Heart right ventricle (tissue), 16 donors: ENCODE measurements at regions not wholly inside any gene's neighbourhood (a gene's known extent, or its start where the extent isn't known, plus 50 kb on each side); places are given as distances from the start of the nearest gene placed in this dataset.
A peak's percentile ranks its signal among the peaks of the same experiment; 100 is the strongest.
"Not testable (repeated sequence)": the region's sequence is repeated elsewhere in the genome, so short reads cannot be mapped to it uniquely, and the experiment has no call there.

Experiments
- ATAC-seq, 8 donors: fragments of 200-7000 bp; cut with Tn5 transposase; one replicate each; pipeline ENCODE4 v1.9.1; 2020; ENCODE audit warnings: mild to moderate bottlenecking in 8 of 8, moderate library complexity in 8 of 8, moderate number of reproducible peaks in 1 of 8
- DNase-seq, 2 donors: peaks; one replicate each; pipeline ENCODE4 v3.0.0-alpha.2; 2020
- H3K27ac ChIP-seq, 10 donors: fragments of 200-600 bp; sonication (generic) in 2 of 10; one replicate each; pipeline versions ENCODE4 v1.5.0 to v1.8.0; 2020 to 2022; ENCODE audit warnings: mild to moderate bottlenecking in 3 of 10
- H3K27me3 ChIP-seq, 7 donors: fragments of 200-600 bp; one replicate each; pipeline ENCODE4 v1.8.0; 2021 to 2022; ENCODE audit warnings: mild to moderate bottlenecking in 2 of 7
- H3K36me3 ChIP-seq, 9 donors: fragments of 200-600 bp; sonication (generic) in 1 of 9; one replicate each; pipeline versions ENCODE4 v1.5.0 to v1.8.0; 2020 to 2022; ENCODE audit warnings: mild to moderate bottlenecking in 2 of 9
- H3K4me1 ChIP-seq, 9 donors: fragments of 200-600 bp; sonication (generic) in 1 of 9; one replicate each; pipeline versions ENCODE4 v1.5.0 to v1.8.0; 2020 to 2022; ENCODE audit warnings: mild to moderate bottlenecking in 4 of 9
- H3K4me3 ChIP-seq, 10 donors: fragments of 200-600 bp; sonication (generic) in 2 of 10; one replicate each; pipeline versions ENCODE4 v1.5.0 to v1.8.0; 2020 to 2022; ENCODE audit warnings: mild to moderate bottlenecking in 7 of 10, moderate library complexity in 2 of 10
- H3K9me3 ChIP-seq, 11 donors: fragments of 200-600 bp in 10 of 11; sonication (generic) in 2 of 11; one replicate each; pipeline versions ENCODE4 v1.5.0 to v1.8.0; 2013 to 2022; ENCODE audit warnings: mild to moderate bottlenecking in 2 of 11, control low read depth in 1 of 11, moderate library complexity in 1 of 11
- WGBS, 2 donors: extraction: QIAGEN DNeasy Blood & Tissue Kit; methylation state at CpG; one replicate each; pipeline ENCODE4 v1.1.7; 2013; ENCODE audit warnings: inconsistent platforms in 1 of 2; 5-methylcytosine and 5-hydroxymethylcytosine counted together
- intact Hi-C, 10 donors: fragments of 100-400 bp; cut with DNase I; formaldehyde crosslinking; loops; one replicate each; pipeline versions ENCODE4 v1.11.1 to v1.14.2; 2022
- TF ChIP-seq, protein P1 (sequence below), 9 donors: fragments of 200-600 bp; sonication (generic) in 2 of 9; IDR thresholded peaks; one replicate each; pipeline versions ENCODE4 v1.5.0 to v1.8.0; 2021 to 2022; ENCODE audit warnings: antibody characterized with exemption in 9 of 9, mild to moderate bottlenecking in 5 of 9, moderate library complexity in 1 of 9
- donor health status: Arrhythmogenic right ventricular cardiomyopathy.
- donor health status: ischemic (EF 13 %, LVEDD 7.1; RV severe dilation, severe dysfunction).
- donor health status: healthy with polysubstance abuse.
- donor health status: DM: no; HTN: yes; CAD: no.
- donor health status: DM: no; HTN: no; CAD: no.
- donor health status: ischemic (EF 25% LVEDD 6.9; RV normal size, moderate dysfunction).
- donor health status: ischemic (EF 25% LVEDD 5.7; RV mildly dilated, moderate dysfunction).
- donor health status: healthy.
- donor health status: DM: yes; HTN: yes; CAD: no.
- donor health status: Ischemic cardiomyopathy.
- donor health status: ischemic (EF 35%, LVEDD 5.7; RV mildly dilated, moderate dysfunction).
- donor health status: nonischemic (EF 11% LVEDD 7.7; RV severe dilation, severe dysfunction).
- donor health status: DM: yes; HTN: yes; CAD: no.
- donor health status: PGD.
- donor health status: ischemic (EF 29% LVEDD 5.4; RV normal size, mild dysfunction).
- donor health status: nonischemic (EF 23%, LVEDD 6.1; RV moderate dilation, normal function).

DNA sequence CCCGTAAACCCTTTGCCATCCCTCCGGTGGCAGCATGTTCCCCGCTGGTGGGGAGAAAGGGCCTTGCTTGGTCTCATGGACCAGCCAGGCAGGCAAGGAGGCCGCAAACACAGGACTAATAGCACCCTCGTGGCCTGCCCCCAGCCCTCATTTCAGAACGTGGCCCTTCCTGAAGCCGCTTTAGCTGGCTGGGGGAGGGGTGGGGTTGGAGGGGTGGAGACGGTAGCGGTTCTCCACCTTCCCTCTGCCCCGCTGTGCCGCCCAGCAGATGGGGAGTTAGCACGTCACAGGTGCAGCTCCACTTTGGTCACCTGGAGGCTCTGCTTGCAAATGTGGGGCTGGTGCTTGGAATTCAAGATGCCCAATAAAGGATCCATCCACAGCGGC lies 59.3 kb upstream of the URI1 start:
- H3K9me3 ChIP-seq = no peaks in the 10 kb centered on the region
- H3K27ac ChIP-seq = no peak overlapping the region
- 61 to 67% methylated on average over 13 of the region's 13 CpGs for WGBS, 2 donors
- intact Hi-C loops = no loop called here
- H3K36me3 ChIP-seq = no peaks in the 10 kb centered on the region
- no peak overlapping the region for H3K4me3 ChIP-seq
- DNase-seq = no peak
- TF ChIP-seq, protein P1, sequence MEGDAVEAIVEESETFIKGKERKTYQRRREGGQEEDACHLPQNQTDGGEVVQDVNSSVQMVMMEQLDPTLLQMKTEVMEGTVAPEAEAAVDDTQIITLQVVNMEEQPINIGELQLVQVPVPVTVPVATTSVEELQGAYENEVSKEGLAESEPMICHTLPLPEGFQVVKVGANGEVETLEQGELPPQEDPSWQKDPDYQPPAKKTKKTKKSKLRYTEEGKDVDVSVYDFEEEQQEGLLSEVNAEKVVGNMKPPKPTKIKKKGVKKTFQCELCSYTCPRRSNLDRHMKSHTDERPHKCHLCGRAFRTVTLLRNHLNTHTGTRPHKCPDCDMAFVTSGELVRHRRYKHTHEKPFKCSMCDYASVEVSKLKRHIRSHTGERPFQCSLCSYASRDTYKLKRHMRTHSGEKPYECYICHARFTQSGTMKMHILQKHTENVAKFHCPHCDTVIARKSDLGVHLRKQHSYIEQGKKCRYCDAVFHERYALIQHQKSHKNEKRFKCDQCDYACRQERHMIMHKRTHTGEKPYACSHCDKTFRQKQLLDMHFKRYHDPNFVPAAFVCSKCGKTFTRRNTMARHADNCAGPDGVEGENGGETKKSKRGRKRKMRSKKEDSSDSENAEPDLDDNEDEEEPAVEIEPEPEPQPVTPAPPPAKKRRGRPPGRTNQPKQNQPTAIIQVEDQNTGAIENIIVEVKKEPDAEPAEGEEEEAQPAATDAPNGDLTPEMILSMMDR (IDR thresholded peaks at IDR 0.05) = no peak
- H3K4me1 ChIP-seq = peaks cover 0 to 8% (median 2%) of the 10 kb centered on the region in 9 donors
- H3K27me3 ChIP-seq = peaks cover 0 to 60% (median 12%) of the 10 kb centered on the region in 7 donors
- ATAC-seq = no peak

DNA sequence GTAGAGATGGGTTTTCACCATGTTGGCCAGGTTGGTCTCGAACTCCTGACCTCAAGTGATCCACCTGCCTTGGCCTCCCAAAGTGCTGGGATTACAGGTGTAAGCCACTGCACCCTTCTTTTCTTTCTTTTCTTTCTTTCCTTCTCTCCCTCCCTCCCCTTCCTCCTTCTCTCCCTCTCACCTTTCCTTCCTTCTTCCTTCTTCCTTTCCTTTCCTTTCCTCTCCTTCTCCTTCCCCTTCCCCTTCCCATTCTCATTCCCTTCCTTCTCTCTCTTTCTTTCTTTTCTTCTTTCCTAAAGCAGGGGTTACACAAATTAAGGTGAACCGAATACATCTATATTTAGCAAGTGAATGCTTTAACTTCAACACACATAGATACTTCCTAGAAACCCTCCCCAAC lies 58.0 kb upstream of the URI1 start:
- no peak for ATAC-seq
- Histone ChIP-seq H3K27ac (no peak overlapping the region), H3K36me3 (no peaks in the 10 kb centered on the region), H3K27me3 (peaks cover 0 to 49% (median 7%) of the 10 kb centered on the region in 7 donors), H3K4me3 (no peak overlapping the region), H3K4me1 (peaks cover 0 to 9% (median 3%) of the 10 kb centered on the region in 9 donors), H3K9me3 (no peaks in the 10 kb centered on the region)
- TF ChIP-seq, protein P1 (IDR thresholded peaks at IDR 0.05) = no peak
- DNase-seq = no peak
- intact Hi-C loops = no loop called here
- 81 to 88% methylated on average over 2 of the region's 2 CpGs for WGBS, 2 donors

DNA sequence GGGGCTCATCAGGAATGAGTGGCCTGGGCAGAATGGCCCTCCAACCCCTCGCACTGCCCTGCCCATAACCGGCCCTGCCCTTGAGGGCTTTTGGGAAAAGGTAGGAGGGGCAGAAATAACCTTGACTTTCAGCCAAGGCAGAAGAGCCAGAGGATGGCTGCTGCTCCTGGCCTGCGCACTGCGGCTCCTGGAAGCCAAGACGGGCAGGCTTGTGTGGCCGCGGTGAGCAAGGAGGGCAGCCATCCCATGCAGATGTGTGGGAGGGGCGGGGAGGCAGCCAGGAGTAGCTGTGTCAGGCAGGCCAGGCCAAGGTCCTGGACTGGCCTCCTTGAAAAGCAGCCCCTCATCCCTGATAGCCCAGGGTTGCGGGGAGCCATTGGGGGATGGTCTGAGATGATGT lies 57.6 kb upstream of the URI1 start:
- TF ChIP-seq, protein P1 (IDR thresholded peaks at IDR 0.05) = no peak
- H3K27me3 ChIP-seq = peaks cover 0 to 45% (median 3%) of the 10 kb centered on the region in 7 donors
- no peak for DNase-seq

DNA sequence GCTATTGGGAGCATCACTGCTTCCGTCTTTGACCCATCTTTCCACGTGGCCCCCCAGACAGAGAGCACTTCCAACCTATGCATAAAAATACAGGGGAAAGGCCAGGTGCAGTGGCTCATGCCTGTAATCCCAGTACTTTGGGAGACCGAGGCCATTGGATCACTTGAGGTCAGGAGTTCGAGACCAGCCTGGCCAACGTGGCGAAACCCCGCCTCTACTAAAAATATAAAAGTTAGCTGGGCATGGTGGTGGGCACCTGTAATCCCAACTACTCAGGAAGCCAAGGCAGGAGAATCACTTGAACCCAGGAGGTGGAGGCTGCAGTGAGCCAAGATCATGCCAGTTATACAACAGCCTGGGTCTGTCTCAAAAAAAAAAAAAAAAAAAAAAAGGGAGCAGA lies 55.9 kb upstream of the URI1 start:
- ATAC-seq, H3K4me3 ChIP-seq, H3K36me3 ChIP-seq, H3K9me3 ChIP-seq, H3K4me1 ChIP-seq, DNase-seq, H3K27ac ChIP-seq, intact Hi-C loops: not testable (repeated sequence)
- 87 to 89% methylated on average over 7 of the region's 7 CpGs for WGBS, 2 donors
- H3K27me3 ChIP-seq = peaks cover 0 to 31% (median 0%) of the 10 kb centered on the region in 7 donors

More for the DNA sequence above, 57.6 kb upstream of the URI1 start:
- no peaks in the 10 kb centered on the region for H3K9me3 ChIP-seq
- no peaks in the 10 kb centered on the region for H3K36me3 ChIP-seq
- peaks cover 0 to 9% (median 3%) of the 10 kb centered on the region in 9 donors for H3K4me1 ChIP-seq
- H3K4me3 ChIP-seq = no peak overlapping the region
- ATAC-seq = peak in 2 of 8 donors; percentile 36 to 47
- intact Hi-C loops = no loop called here
- H3K27ac ChIP-seq = no peak overlapping the region
- 80% methylated on average over 9 of the region's 9 CpGs for WGBS, 2 donors

DNA sequence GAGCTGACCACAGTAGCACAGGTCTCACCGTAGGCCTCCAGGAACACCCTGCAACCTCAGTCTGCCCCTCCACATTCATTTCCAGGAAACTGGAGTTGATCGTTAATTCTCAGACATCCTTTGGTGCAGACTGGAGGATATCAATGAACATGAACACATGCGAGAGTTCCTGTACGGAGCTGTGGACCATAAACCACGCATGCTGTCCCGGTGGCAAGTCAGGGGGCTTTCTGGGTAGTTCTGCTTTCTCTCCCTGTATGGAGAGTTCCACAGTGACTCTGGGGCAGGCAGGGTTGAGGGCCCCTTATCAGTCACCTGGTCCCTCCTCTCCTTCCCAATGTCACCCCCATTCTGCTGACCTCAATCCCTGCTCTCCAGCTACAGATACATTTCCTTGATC lies 55.5 kb upstream of the URI1 start:
- no peaks in the 10 kb centered on the region for H3K9me3 ChIP-seq
- 72 to 77% methylated on average over 6 of the region's 6 CpGs for whole genome bisulfite sequencing, 2 donors
- no peak overlapping the region for H3K27ac ChIP-seq
- ATAC-seq = no peak
- H3K36me3 ChIP-seq = no peaks in the 10 kb centered on the region
- peaks cover 0 to 26% (median 0%) of the 10 kb centered on the region in 7 donors for H3K27me3 ChIP-seq
- DNase-seq = no peak
- intact Hi-C loops = no loop called here
- H3K4me1 ChIP-seq = peaks cover 0 to 9% (median 3%) of the 10 kb centered on the region in 9 donors
- TF ChIP-seq, protein P1 (IDR thresholded peaks at IDR 0.05) = no peak
- no peak overlapping the region for H3K4me3 ChIP-seq
